ENCODE measurements at regions not wholly inside any gene's neighbourhood (a gene's known extent, or its start where the extent isn't known, plus 50 kb on each side); places are given as distances from the start of the nearest gene placed in this dataset.
"Not testable (repeated sequence)": the region's sequence is repeated elsewhere in the genome, so short reads cannot be mapped to it uniquely, and the experiment has no call there.

DNA sequence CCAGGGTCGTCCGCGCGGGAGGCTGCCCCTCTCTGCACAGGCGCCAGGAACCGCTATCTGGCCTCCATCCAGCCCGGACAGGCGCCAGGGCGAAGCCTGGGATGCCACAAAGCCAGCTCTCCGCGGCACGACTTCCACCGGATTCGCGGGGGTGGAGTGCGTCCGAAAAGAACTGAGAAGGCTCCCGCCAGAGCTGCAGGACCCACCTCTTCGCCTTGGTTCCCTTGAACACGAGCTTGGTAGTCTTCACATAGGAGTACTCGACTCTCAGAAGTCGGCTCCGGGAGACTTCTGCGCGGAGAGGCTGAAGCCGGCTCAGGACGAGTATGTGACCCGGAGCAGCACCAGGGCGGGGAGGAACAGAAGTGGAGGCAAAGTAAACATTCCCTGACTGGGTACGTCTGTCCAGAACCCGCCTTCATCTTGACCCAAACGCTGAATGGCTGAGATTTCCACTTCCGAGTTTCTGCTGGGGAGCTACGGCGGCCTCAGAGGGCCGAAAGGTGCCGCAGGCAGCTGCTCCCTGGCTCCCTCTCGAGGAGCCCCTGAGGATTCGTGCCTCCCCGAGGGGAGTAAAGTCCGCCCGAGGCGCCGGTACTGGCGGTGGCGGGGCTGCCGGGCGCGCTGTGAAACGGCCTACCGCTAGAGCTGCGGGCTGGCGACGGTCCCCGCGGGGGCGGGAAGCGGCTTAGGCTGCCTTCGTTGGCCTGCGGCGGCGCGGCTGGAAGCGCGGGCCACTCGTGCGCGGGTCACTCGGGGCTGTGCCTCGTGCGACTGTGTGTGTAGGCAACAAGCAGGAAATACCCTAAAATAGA is 2654.9 kb upstream of the DEFB115 start:
- TF ChIP-seq CTCF (IDR thresholded peaks at IDR 0.05): peak; percentile 98
- TF ChIP-seq SIN3A (IDR thresholded peaks at IDR 0.05; ENCODE audit: borderline replicate concordance, insufficient read depth, low read depth, low read length): not testable (repeated sequence)

All from Panc1 (cell line).